ENCODE measurements at regions not wholly inside any gene's neighbourhood (a gene's known extent, or its start where the extent isn't known, plus 50 kb on each side); places are given as distances from the start of the nearest gene placed in this dataset.

DNA sequence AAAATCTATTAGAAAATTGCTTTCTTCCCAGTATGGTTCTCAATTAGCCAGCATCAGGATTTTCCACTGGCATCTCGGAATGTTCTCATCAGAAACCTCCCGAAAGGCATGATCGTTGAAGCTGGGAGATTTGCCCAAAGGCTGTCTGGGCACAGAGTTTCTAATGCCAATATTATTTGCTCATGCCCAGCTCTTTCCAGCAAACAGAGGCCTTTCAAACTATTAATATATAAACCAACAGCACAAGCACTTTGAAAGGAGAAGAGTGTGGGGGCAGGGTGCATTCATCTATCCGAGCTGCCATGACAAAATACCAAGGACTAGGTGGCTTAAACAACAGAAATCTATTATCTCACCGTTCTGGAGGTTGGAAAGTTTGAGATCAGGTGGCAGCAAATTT lies 88.3 kb upstream of the MSX1 start:
- H2AFZ ChIP-seq (ENCODE audit: control insufficient read depth, low read length): no peak overlapping the region
- no peak overlapping the region for H3K9ac ChIP-seq (ENCODE audit: control insufficient read depth, extremely low read depth, insufficient read depth, low read length)
- no peaks in the 10 kb centered on the region for H4K20me1 ChIP-seq (ENCODE audit: control insufficient read depth, extremely low read depth, insufficient read depth, low read length)
- peaks cover 6% of the 10 kb centered on the region for H3K9me3 ChIP-seq (ENCODE audit: control insufficient read depth, low read depth, low read length)
- H3K79me2 ChIP-seq (ENCODE audit: control insufficient read depth, insufficient read depth, low read length): no peaks in the 10 kb centered on the region
- dilution Hi-C loops (cut with MboI; ENCODE audit: extremely low pct_ligation_motif_present, low sequenced_read_pairs): no loop called here
- H3K27me3 ChIP-seq (ENCODE audit: control insufficient read depth, extremely low read depth, insufficient read depth, low read length): no peaks in the 10 kb centered on the region
- H3K36me3 ChIP-seq (ENCODE audit: control insufficient read depth in 2 of 2, extremely low read depth in 1 of 2, insufficient read depth in 2 of 2, low read length in 2 of 2): no peaks in the 10 kb centered on the region
- no peak overlapping the region for H3K27ac ChIP-seq (ENCODE audit: control insufficient read depth, insufficient read depth, low read length)
- no peak for DNase-seq (ENCODE audit: low read depth, low spot score)
- H3K4me2 ChIP-seq (ENCODE audit: control insufficient read depth, extremely low read depth, insufficient read depth, low read depth, low read length): no peak overlapping the region
- no peak for FAIRE-seq
- TF ChIP-seq, protein P1, sequence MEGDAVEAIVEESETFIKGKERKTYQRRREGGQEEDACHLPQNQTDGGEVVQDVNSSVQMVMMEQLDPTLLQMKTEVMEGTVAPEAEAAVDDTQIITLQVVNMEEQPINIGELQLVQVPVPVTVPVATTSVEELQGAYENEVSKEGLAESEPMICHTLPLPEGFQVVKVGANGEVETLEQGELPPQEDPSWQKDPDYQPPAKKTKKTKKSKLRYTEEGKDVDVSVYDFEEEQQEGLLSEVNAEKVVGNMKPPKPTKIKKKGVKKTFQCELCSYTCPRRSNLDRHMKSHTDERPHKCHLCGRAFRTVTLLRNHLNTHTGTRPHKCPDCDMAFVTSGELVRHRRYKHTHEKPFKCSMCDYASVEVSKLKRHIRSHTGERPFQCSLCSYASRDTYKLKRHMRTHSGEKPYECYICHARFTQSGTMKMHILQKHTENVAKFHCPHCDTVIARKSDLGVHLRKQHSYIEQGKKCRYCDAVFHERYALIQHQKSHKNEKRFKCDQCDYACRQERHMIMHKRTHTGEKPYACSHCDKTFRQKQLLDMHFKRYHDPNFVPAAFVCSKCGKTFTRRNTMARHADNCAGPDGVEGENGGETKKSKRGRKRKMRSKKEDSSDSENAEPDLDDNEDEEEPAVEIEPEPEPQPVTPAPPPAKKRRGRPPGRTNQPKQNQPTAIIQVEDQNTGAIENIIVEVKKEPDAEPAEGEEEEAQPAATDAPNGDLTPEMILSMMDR (optimal IDR thresholded peaks at IDR 0.05 in 1 of 3, IDR thresholded peaks at IDR 0.05 in 1 of 3, conservative IDR thresholded peaks at IDR 0.05 in 1 of 3; ENCODE audit: extremely low read depth in 1 of 3, insufficient read depth in 2 of 3, low read length in 3 of 3): no peak
- TF ChIP-seq EZH2 (IDR thresholded peaks at IDR 0.05; ENCODE audit: low read length): no peak
- H3K9me1 ChIP-seq (ENCODE audit: control insufficient read depth, extremely low read depth, insufficient read depth, low read length): no peaks in the 10 kb centered on the region
- no peak overlapping the region for H3K4me3 ChIP-seq (ENCODE audit: control insufficient read depth in 2 of 3, extremely low read depth in 1 of 3, insufficient read depth in 2 of 3, low read depth in 1 of 3, low read length in 3 of 3)
- no peaks in the 10 kb centered on the region for H3K4me1 ChIP-seq (ENCODE audit: control insufficient read depth, extremely low read depth, insufficient read depth, low read length)

DNA sequence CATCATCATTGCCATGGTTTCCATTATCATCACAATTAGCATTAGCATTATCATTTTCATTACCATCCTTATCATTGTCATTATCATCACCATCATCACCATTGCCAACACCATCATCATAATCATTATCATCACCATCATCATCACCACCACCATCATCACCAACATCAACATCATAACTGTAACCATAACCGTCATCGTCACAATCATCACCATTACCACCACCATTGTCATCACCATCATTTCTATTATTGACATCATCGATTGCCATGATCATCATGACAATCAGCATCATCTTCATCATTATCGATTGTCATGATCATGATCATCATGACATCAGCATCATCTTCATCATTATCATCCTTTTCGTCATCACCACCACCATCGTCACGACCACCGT lies 88.9 kb upstream of the MSX1 start:
- Histone ChIP-seq H3K27me3 (ENCODE audit: control insufficient read depth, extremely low read depth, insufficient read depth, low read length) (no peaks in the 10 kb centered on the region), H4K20me1 (ENCODE audit: control insufficient read depth, extremely low read depth, insufficient read depth, low read length) (no peaks in the 10 kb centered on the region), H3K4me3 (ENCODE audit: control insufficient read depth in 2 of 3, extremely low read depth in 1 of 3, insufficient read depth in 2 of 3, low read depth in 1 of 3, low read length in 3 of 3) (no peak overlapping the region), H3K4me1 (ENCODE audit: control insufficient read depth, extremely low read depth, insufficient read depth, low read length) (no peaks in the 10 kb centered on the region), H2AFZ (ENCODE audit: control insufficient read depth, low read length) (no peak overlapping the region), H3K4me2 (ENCODE audit: control insufficient read depth, extremely low read depth, insufficient read depth, low read depth, low read length) (no peak overlapping the region), H3K79me2 (ENCODE audit: control insufficient read depth, insufficient read depth, low read length) (no peaks in the 10 kb centered on the region), H3K36me3 (ENCODE audit: control insufficient read depth in 2 of 2, extremely low read depth in 1 of 2, insufficient read depth in 2 of 2, low read length in 2 of 2) (no peaks in the 10 kb centered on the region), H3K9me3 (ENCODE audit: control insufficient read depth, low read depth, low read length) (peaks cover 6% of the 10 kb centered on the region), H3K9ac (ENCODE audit: control insufficient read depth, extremely low read depth, insufficient read depth, low read length) (no peak overlapping the region), H3K27ac (ENCODE audit: control insufficient read depth, insufficient read depth, low read length) (no peak overlapping the region), H3K9me1 (ENCODE audit: control insufficient read depth, extremely low read depth, insufficient read depth, low read length) (no peaks in the 10 kb centered on the region)
- dilution Hi-C loops (cut with MboI; ENCODE audit: extremely low pct_ligation_motif_present, low sequenced_read_pairs): no loop called here
- DNase-seq (ENCODE audit: low read depth, low spot score) (no peak), FAIRE-seq (no peak)
- TF ChIP-seq EZH2 (IDR thresholded peaks at IDR 0.05; ENCODE audit: low read length): no peak
- TF ChIP-seq, protein P1 (optimal IDR thresholded peaks at IDR 0.05 in 1 of 3, IDR thresholded peaks at IDR 0.05 in 1 of 3, conservative IDR thresholded peaks at IDR 0.05 in 1 of 3; ENCODE audit: extremely low read depth in 1 of 3, insufficient read depth in 2 of 3, low read length in 3 of 3): no peak
